Esophagus muscularis mucosa (tissue), 3 donors: ENCODE measurements at regions not wholly inside any gene's neighbourhood (a gene's known extent, or its start where the extent isn't known, plus 50 kb on each side); places are given as distances from the start of the nearest gene placed in this dataset.

Source experiments
- CTCF ChIP-seq, 3 experiments: fragments of 200-600 bp in 2 of 3; fragments of 450-650 bp in 1 of 3; sonication (generic) in 2 of 3; IDR thresholded peaks; one replicate each; pipeline ENCODE4 v1.5.1; 2017 to 2019; ENCODE audit warnings: antibody characterized with exemption in 3 of 3, mild to moderate bottlenecking in 2 of 3, moderate library complexity in 1 of 3
- POLR2A ChIP-seq: fragments of 450-650 bp; IDR thresholded peaks from one replicate; pipeline ENCODE4 v1.6.1; 2017; ENCODE audit warnings: antibody characterized with exemption, moderate library complexity, mild to moderate bottlenecking, low read depth

GRCh38 chr2:82879803-82880202 is 1579.3 kb downstream of the SUCLG1 start:
- TF ChIP-seq CTCF (IDR thresholded peaks at IDR 0.05) (no peak), POLR2A (no peak)
